ENCODE measurements at regions not wholly inside any gene's neighbourhood (a gene's known extent, or its start where the extent isn't known, plus 50 kb on each side); places are given as distances from the start of the nearest gene placed in this dataset.
A peak's percentile ranks its signal among the peaks of the same experiment; 100 is the strongest.

- Histone ChIP-seq H3K79me2 (no peaks in the 10 kb centered on the region), H3K27me3 (ENCODE audit: control insufficient read depth, insufficient read depth, low read length) (no peaks in the 10 kb centered on the region), H3K9ac (no peak overlapping the region), H2AFZ (peak overlapping the region; percentile 48), H3K9me3 (ENCODE audit: control insufficient read depth, low read length) (no peaks in the 10 kb centered on the region), H3K36me3 (ENCODE audit: control insufficient read depth, insufficient read depth, low read length) (no peaks in the 10 kb centered on the region), H3K4me1 (peaks cover 18% of the 10 kb centered on the region), H3K4me2 (ENCODE audit: low read length) (peak overlapping the region; percentile 33), H3K27ac (peak overlapping the region; percentile 81), H3K4me3 (ENCODE audit: low read depth, low read length) (no peak overlapping the region)
- TF ChIP-seq CTCF (IDR thresholded peaks at IDR 0.05): no peak
Observed at GRCh38 chr1:58922302-58923089, 138.6 kb upstream of the JUN start.

- no peaks in the 10 kb centered on the region for H3K36me3 ChIP-seq (ENCODE audit: control insufficient read depth, insufficient read depth, low read length)
- H3K27ac ChIP-seq: peak overlapping the region; percentile 81
- no peak overlapping the region for H3K9ac ChIP-seq
Observed at GRCh38 chr1:58923090-58923470, 139.2 kb upstream of the JUN start.

GRCh38 chr1:58924016-58924565 lies 140.2 kb upstream of the JUN start:
- H3K27ac ChIP-seq: no peak overlapping the region
- H3K9ac ChIP-seq: no peak overlapping the region
- H3K4me2 ChIP-seq (ENCODE audit: low read length): no peak overlapping the region
- no peaks in the 10 kb centered on the region for H3K27me3 ChIP-seq (ENCODE audit: control insufficient read depth, insufficient read depth, low read length)
- H2AFZ ChIP-seq: no peak overlapping the region
- H3K4me1 ChIP-seq: peaks cover 18% of the 10 kb centered on the region
- H3K36me3 ChIP-seq (ENCODE audit: control insufficient read depth, insufficient read depth, low read length): no peaks in the 10 kb centered on the region
- TF ChIP-seq CTCF (IDR thresholded peaks at IDR 0.05): no peak
- H3K4me3 ChIP-seq (ENCODE audit: low read depth, low read length): no peak overlapping the region
- H3K9me3 ChIP-seq (ENCODE audit: control insufficient read depth, low read length): no peaks in the 10 kb centered on the region
- H3K79me2 ChIP-seq: no peaks in the 10 kb centered on the region

More at GRCh38 chr1:58923090-58923470, 139.2 kb upstream of the JUN start:
- peak overlapping the region; percentile 48 for H2AFZ ChIP-seq
- no peaks in the 10 kb centered on the region for H3K79me2 ChIP-seq
- peaks cover 18% of the 10 kb centered on the region for H3K4me1 ChIP-seq
- no peaks in the 10 kb centered on the region for H3K9me3 ChIP-seq (ENCODE audit: control insufficient read depth, low read length)
- no peaks in the 10 kb centered on the region for H3K27me3 ChIP-seq (ENCODE audit: control insufficient read depth, insufficient read depth, low read length)
- H3K4me3 ChIP-seq (ENCODE audit: low read depth, low read length): no peak overlapping the region
- no peak overlapping the region for H3K4me2 ChIP-seq (ENCODE audit: low read length)
- TF ChIP-seq CTCF (IDR thresholded peaks at IDR 0.05): no peak

GRCh38 chr1:58924821-58925220 lies 141.0 kb upstream of the JUN start:
- no peaks in the 10 kb centered on the region for H3K27me3 ChIP-seq (ENCODE audit: control insufficient read depth, insufficient read depth, low read length)
- peaks cover 18% of the 10 kb centered on the region for H3K4me1 ChIP-seq
- no peak overlapping the region for H3K9ac ChIP-seq
- no peak overlapping the region for H3K4me2 ChIP-seq (ENCODE audit: low read length)
- TF ChIP-seq CTCF (IDR thresholded peaks at IDR 0.05): no peak
- no peaks in the 10 kb centered on the region for H3K36me3 ChIP-seq (ENCODE audit: control insufficient read depth, insufficient read depth, low read length)
- no peak overlapping the region for H3K27ac ChIP-seq
- no peaks in the 10 kb centered on the region for H3K9me3 ChIP-seq (ENCODE audit: control insufficient read depth, low read length)
- H3K79me2 ChIP-seq: no peaks in the 10 kb centered on the region
- no peak overlapping the region for H2AFZ ChIP-seq
- no peak overlapping the region for H3K4me3 ChIP-seq (ENCODE audit: low read depth, low read length)
